Gastrocnemius medialis (tissue), 4 donors: ENCODE measurements at regions not wholly inside any gene's neighbourhood (a gene's known extent, or its start where the extent isn't known, plus 50 kb on each side); places are given as distances from the start of the nearest gene placed in this dataset.

ENCODE experiments used
- CTCF ChIP-seq, 5 experiments: fragments of 450-650 bp in 3 of 5; fragments of 200-600 bp in 2 of 5; sonication (generic) in 2 of 5; IDR thresholded peaks in 4 of 5; conservative IDR thresholded peaks in 1 of 5; 1 replicate in 4 of 5; 2 replicates in 1 of 5; pipeline ENCODE4 v1.5.1; 2016 to 2019; ENCODE audit warnings: antibody characterized with exemption in 5 of 5, mild to moderate bottlenecking in 3 of 5, moderate library complexity in 3 of 5
- POLR2A ChIP-seq, 2 donors: fragments of 450-650 bp; IDR thresholded peaks; one replicate each; pipeline ENCODE4 v1.6.1; 2017; ENCODE audit warnings: antibody characterized with exemption in 2 of 2, mild to moderate bottlenecking in 2 of 2, moderate library complexity in 2 of 2

- TF ChIP-seq CTCF (IDR thresholded peaks at IDR 0.05 in 4 of 5, conservative IDR thresholded peaks at IDR 0.05 in 1 of 5): no peak
- no peak for TF ChIP-seq POLR2A (IDR thresholded peaks at IDR 0.05)
These were observed 55.3 kb upstream of the SLC36A4 start for GRCh38 chr11:93253111-93253510.
